B cell (primary cell): ENCODE measurements at regions not wholly inside any gene's neighbourhood (a gene's known extent, or its start where the extent isn't known, plus 50 kb on each side); places are given as distances from the start of the nearest gene placed in this dataset.

Experiments used
- ATAC-seq: fragments of 200-7000 bp; cut with Tn5 transposase; one replicate; pipeline ENCODE4 v1.10.0; 2021; ENCODE audit warnings: low read depth, mild to moderate bottlenecking, moderate number of reproducible peaks, moderate library complexity
- CTCF ChIA-PET: fragments of 350-600 bp; sonication (Branson Sonifier 250); formaldehyde crosslinking; loops from one replicate; lab custom pipeline; 2021; ENCODE audit warnings: antibody characterized with exemption, inconsistent platforms; lab: Charles Lee
- POLR2A ChIA-PET: fragments of 350-600 bp; sonication (Branson Sonifier 250); formaldehyde crosslinking; loops from one replicate; lab custom pipeline; 2021; ENCODE audit warnings: antibody characterized with exemption; lab: Charles Lee
- DNase-seq: peaks from one replicate; pipeline ENCODE4 v3.0.0; 2013
- H2AFZ ChIP-seq: 2 replicates; pipeline ENCODE4 v1.6.1; 2012; ENCODE audit warnings: mild to moderate bottlenecking, low read depth, low read length; ENCODE audit not compliant: insufficient read depth, poor library complexity, severe bottlenecking
- H3K27ac ChIP-seq, 2 donors: 1 replicate in 1 of 2; 2 replicates in 1 of 2; pipeline ENCODE4 v1.5.1; 2012 to 2013; ENCODE audit warnings: low read length in 2 of 2, mild to moderate bottlenecking in 2 of 2, moderate library complexity in 1 of 2
- H3K27me3 ChIP-seq, 4 experiments: fragments of 200-600 bp in 1 of 4; sonication (generic) in 1 of 4; replicated peaks in 1 of 4; 1 replicate in 2 of 4; 2 replicates in 2 of 4; pipeline versions ENCODE4 v1.6.1 to v1.7.0; 2013 to 2016; ENCODE audit warnings: low read length in 3 of 4, mild to moderate bottlenecking in 2 of 4, mixed read lengths in 1 of 4, moderate library complexity in 1 of 4; ENCODE audit not compliant: insufficient read depth in 4 of 4, control insufficient read depth in 3 of 4; ENCODE audit errors: control extremely low read depth in 1 of 4
- H3K36me3 ChIP-seq, 2 experiments: replicated peaks in 1 of 2; 1 replicate in 1 of 2; 2 replicates in 1 of 2; pipeline versions ENCODE4 v1.6.1 to v1.7.1; 2013; ENCODE audit warnings: low read length in 1 of 2; ENCODE audit not compliant: insufficient read depth in 2 of 2, control insufficient read depth in 1 of 2; ENCODE audit errors: control extremely low read depth in 1 of 2, extremely low read depth in 1 of 2
- H3K4me1 ChIP-seq, 2 donors: fragments of 200-600 bp in 1 of 2; sonication (generic) in 1 of 2; 1 replicate in 1 of 2; 2 replicates in 1 of 2; pipeline versions ENCODE4 v1.5.1 to v1.6.1; 2013 to 2017; ENCODE audit warnings: low read length in 2 of 2; ENCODE audit not compliant: control insufficient read depth in 2 of 2, insufficient read depth in 2 of 2
- H3K4me2 ChIP-seq: replicated peaks from 2 replicates; pipeline ENCODE3; 2012; ENCODE audit warnings: mild to moderate bottlenecking, low read depth, low read length; ENCODE audit not compliant: poor library complexity, severe bottlenecking
- H3K4me3 ChIP-seq, 5 experiments: fragments of 200-600 bp in 1 of 5; sonication (generic) in 1 of 5; 1 replicate in 3 of 5; 2 replicates in 2 of 5; pipeline versions ENCODE4 v1.5.1 to v1.7.0; 2011 to 2016; ENCODE audit warnings: low read length in 4 of 5, mild to moderate bottlenecking in 4 of 5, low read depth in 2 of 5, control low read depth in 1 of 5, moderate library complexity in 1 of 5; ENCODE audit not compliant: insufficient read depth in 1 of 5; ENCODE audit errors: control extremely low read depth in 1 of 5, extremely low read depth in 1 of 5
- H3K79me2 ChIP-seq: fragments of 200-600 bp; sonication (generic); one replicate; pipeline ENCODE4 v1.6.0; 2016; ENCODE audit warnings: low read length; ENCODE audit not compliant: control insufficient read depth, insufficient read depth
- H3K9ac ChIP-seq: fragments of 200-600 bp; sonication (generic); 2 replicates; pipeline ENCODE4 v1.6.1; 2017; ENCODE audit warnings: mild to moderate bottlenecking, low read length, moderate library complexity
- H3K9me3 ChIP-seq, 3 donors: one replicate each; pipeline versions ENCODE4 v1.6.1 to v1.7.1; 2013; ENCODE audit warnings: low read length in 2 of 3; ENCODE audit not compliant: control insufficient read depth in 2 of 3, insufficient read depth in 1 of 3; ENCODE audit errors: control extremely low read depth in 1 of 3
- H4K20me1 ChIP-seq: 2 replicates; pipeline ENCODE4 v1.6.0; 2012; ENCODE audit warnings: mild to moderate bottlenecking, low read length; ENCODE audit not compliant: insufficient read depth, control insufficient read depth, poor library complexity, severe bottlenecking
- H3K27ac Mint-ChIP-seq: one replicate; pipeline ENCODE4 v1.8.0; 2021; ENCODE audit warnings: mixed read lengths
- H3K27me3 Mint-ChIP-seq: one replicate; pipeline ENCODE4 v1.8.0; 2021; ENCODE audit warnings: mixed read lengths
- H3K4me1 Mint-ChIP-seq: one replicate; pipeline ENCODE4 v1.8.0; 2021; ENCODE audit warnings: mixed read lengths
- H3K4me3 Mint-ChIP-seq: one replicate; pipeline ENCODE4 v1.8.0; 2021; ENCODE audit warnings: mixed read lengths
- H3K9me3 Mint-ChIP-seq: one replicate; pipeline ENCODE4 v1.8.0; 2022; ENCODE audit warnings: mixed read lengths; ENCODE audit not compliant: insufficient read depth
- EZH2 ChIP-seq: IDR thresholded peaks from 2 replicates; pipeline ENCODE4 v1.6.1; 2012; ENCODE audit warnings: borderline replicate concordance, low read depth, mild to moderate bottlenecking, moderate library complexity, low read length; ENCODE audit not compliant: insufficient read depth, poor library complexity, severe bottlenecking
- WGBS: methylation state at CpG from one replicate; pipeline ENCODE4 v1.1.5; 2013; ENCODE audit warnings: missing lambda C conversion rate; ENCODE audit not compliant: insufficient coverage; 5-methylcytosine and 5-hydroxymethylcytosine counted together
- intact Hi-C: fragments of 100-400 bp; cut with micrococcal nuclease; formaldehyde crosslinking; loops from one replicate; pipeline ENCODE4 v1.10.0; 2022
- TF ChIP-seq, protein P1 (sequence below): fragments of 200-600 bp; IDR thresholded peaks from one replicate; pipeline ENCODE4 v1.8.0; 2022; ENCODE audit warnings: antibody characterized with exemption, mild to moderate bottlenecking

DNA sequence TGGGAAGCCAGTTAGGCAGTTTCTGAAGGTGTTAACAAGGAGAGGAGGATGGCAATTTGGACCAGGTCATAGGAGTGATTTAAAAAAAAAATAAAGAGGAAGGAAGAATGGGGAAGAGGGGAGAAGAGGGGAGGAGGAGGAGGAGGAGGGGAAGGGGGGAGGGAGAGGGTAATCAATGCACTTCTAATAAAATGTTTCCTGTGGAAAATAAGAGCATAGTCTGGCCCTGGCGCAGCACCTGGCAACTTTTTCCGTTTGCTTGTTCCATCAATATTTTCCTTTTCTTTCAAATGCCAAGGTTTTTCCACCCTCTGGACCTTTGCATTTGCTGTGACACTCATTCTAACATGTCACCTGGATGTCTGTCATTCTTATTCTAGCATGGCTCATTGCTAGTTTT, 308.2 kb downstream of the PPP1R3A start:
- ATAC-seq (no peak), DNase-seq (no peak)
- H3K36me3 ChIP-seq: no peaks in the 10 kb centered on the region
- H3K4me2 ChIP-seq: no peak overlapping the region
- H3K27ac Mint-ChIP-seq: no peak overlapping the region
- no peaks in the 10 kb centered on the region for H3K4me1 Mint-ChIP-seq
- intact Hi-C loops: no loop called here
- no peaks in the 10 kb centered on the region for H3K27me3 ChIP-seq
- H4K20me1 ChIP-seq: no peaks in the 10 kb centered on the region
- H3K9ac ChIP-seq: no peak overlapping the region
- 67% methylated on average over 2 of the region's 2 CpGs for WGBS
- H3K4me3 Mint-ChIP-seq: no peak overlapping the region
- TF ChIP-seq, protein P1, sequence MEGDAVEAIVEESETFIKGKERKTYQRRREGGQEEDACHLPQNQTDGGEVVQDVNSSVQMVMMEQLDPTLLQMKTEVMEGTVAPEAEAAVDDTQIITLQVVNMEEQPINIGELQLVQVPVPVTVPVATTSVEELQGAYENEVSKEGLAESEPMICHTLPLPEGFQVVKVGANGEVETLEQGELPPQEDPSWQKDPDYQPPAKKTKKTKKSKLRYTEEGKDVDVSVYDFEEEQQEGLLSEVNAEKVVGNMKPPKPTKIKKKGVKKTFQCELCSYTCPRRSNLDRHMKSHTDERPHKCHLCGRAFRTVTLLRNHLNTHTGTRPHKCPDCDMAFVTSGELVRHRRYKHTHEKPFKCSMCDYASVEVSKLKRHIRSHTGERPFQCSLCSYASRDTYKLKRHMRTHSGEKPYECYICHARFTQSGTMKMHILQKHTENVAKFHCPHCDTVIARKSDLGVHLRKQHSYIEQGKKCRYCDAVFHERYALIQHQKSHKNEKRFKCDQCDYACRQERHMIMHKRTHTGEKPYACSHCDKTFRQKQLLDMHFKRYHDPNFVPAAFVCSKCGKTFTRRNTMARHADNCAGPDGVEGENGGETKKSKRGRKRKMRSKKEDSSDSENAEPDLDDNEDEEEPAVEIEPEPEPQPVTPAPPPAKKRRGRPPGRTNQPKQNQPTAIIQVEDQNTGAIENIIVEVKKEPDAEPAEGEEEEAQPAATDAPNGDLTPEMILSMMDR: no peak
- no peak for TF ChIP-seq EZH2
- H3K4me1 ChIP-seq: no peaks in the 10 kb centered on the region
- H3K9me3 Mint-ChIP-seq: no peaks in the 10 kb centered on the region
- CTCF ChIA-PET: no interaction called here
- H3K27me3 Mint-ChIP-seq: no peaks in the 10 kb centered on the region
- H3K27ac ChIP-seq: no peak overlapping the region
- no peak overlapping the region for H2AFZ ChIP-seq
- POLR2A ChIA-PET: no interaction called here
- H3K79me2 ChIP-seq: no peaks in the 10 kb centered on the region
- no peaks in the 10 kb centered on the region for H3K9me3 ChIP-seq
- H3K4me3 ChIP-seq: no peak overlapping the region

DNA sequence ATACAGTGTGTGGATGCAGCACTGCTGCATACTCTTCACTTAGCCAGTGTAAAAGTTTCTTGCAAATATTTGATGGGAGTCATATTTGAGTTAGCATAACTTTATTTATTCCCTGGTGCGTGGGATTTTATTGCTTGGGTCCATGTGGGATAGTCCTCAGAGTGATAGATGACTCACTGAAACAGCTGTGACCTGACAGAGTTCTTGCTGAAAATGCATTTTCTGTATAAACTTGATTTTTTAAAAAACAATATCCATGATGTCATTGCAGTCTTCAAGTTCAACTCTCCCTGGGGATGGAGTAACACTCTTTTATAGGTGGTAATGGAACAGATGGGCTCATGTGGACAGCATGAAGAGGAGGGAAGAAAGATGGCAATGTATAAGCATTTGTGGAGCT, 310.0 kb downstream of the PPP1R3A start:
- H3K27me3 Mint-ChIP-seq: no peaks in the 10 kb centered on the region
- TF ChIP-seq, protein P1: no peak
- no peak for TF ChIP-seq EZH2

More for the DNA sequence above, 310.0 kb downstream of the PPP1R3A start:
- Mint-ChIP-seq H3K27ac (no peak overlapping the region), H3K4me1 (no peaks in the 10 kb centered on the region), H3K4me3 (no peak overlapping the region), H3K9me3 (no peaks in the 10 kb centered on the region)
- H3K4me2 ChIP-seq: no peak overlapping the region
- no peaks in the 10 kb centered on the region for H4K20me1 ChIP-seq
- no peaks in the 10 kb centered on the region for H3K9me3 ChIP-seq
- no peaks in the 10 kb centered on the region for H3K79me2 ChIP-seq
- ChIA-PET POLR2A (no interaction called here), CTCF (interaction anchor here (1.1 kb wide), 1 partner anchor 12 kb away, joined by 3 read pairs; no protein-coding TSS in a partner anchor)
- H2AFZ ChIP-seq: no peak overlapping the region
- DNase-seq (no peak), ATAC-seq (no peak)
- 83% methylated on average over 1 of the region's 1 CpG for WGBS
- intact Hi-C loops: no loop called here
- H3K9ac ChIP-seq: no peak overlapping the region
- H3K27ac ChIP-seq: no peak overlapping the region
- no peaks in the 10 kb centered on the region for H3K27me3 ChIP-seq
- no peaks in the 10 kb centered on the region for H3K4me1 ChIP-seq
- H3K36me3 ChIP-seq: no peaks in the 10 kb centered on the region
- H3K4me3 ChIP-seq: no peak overlapping the region
